DND-41 (cell line): ENCODE measurements at regions not wholly inside any gene's neighbourhood (a gene's known extent, or its start where the extent isn't known, plus 50 kb on each side); places are given as distances from the start of the nearest gene placed in this dataset.

Experiments
- CTCF ChIP-seq: IDR thresholded peaks from 2 replicates; pipeline ENCODE4 v1.5.1; 2012; ENCODE audit warnings: borderline replicate concordance, low read length, moderate library complexity, mild to moderate bottlenecking; ENCODE audit not compliant: poor library complexity, severe bottlenecking; ENCODE audit errors: extremely low read depth
- EZH2 ChIP-seq: IDR thresholded peaks from 3 replicates; pipeline ENCODE4 v1.6.1; 2012; ENCODE audit warnings: borderline replicate concordance, low read depth, mild to moderate bottlenecking, moderate library complexity, low read length, inconsistent platforms; ENCODE audit not compliant: severe bottlenecking

DNA sequence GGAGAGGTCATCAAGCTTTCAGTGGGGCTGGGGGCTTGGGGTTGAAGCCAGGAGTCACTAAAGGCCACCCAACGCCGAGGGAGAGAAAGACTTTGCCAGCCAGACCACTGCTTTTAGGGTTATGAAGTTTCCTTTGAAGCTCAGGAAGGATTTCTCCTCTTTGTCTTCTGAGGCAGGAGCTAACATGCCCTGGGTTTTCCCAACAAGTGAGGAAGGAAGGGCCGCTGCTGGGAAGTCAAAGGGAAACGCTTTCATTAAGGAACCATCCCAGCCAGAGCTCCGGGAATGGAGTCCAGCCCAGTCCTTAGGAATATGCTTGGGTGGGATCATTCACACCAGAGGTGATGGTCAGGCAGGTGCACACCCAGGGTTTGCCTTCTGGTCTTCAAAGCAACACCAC, 436.9 kb downstream of the PRDM2 start:
- TF ChIP-seq CTCF (no peak), EZH2 (no peak)
